GM18517 (cell line): ENCODE measurements at regions not wholly inside any gene's neighbourhood (a gene's known extent, or its start where the extent isn't known, plus 50 kb on each side); places are given as distances from the start of the nearest gene placed in this dataset.
"Not testable (repeated sequence)": the region's sequence is repeated elsewhere in the genome, so short reads cannot be mapped to it uniquely, and the experiment has no call there.

Experiments used
- ATAC-seq: cut with Tn5 transposase; IDR thresholded peaks from one replicate; pipeline ENCODE4 v1.9.1; 2021; ENCODE audit warnings: mild to moderate bottlenecking, moderate library complexity; ENCODE audit not compliant: unreplicated experiment

DNA sequence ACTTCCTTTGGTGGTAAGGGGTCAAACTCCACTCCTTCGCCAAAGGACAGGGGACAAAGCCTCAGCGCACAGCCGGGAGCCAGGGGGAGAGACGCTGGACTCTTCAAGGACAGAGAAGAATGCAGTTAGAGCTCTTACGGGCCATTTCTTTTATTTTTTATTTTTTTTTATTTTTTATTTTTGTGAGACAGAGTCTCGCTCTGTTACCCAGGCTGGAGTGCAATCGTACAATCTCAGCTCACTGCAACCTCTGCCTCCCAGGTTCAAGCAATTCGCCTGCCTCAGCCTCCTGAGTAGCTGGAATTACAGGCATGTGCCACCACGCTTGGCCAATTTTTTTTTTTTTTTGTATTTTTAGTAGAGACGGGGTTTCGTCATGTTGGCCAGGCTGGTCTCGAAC is 93.2 kb upstream of the RPH3AL start, which contains the start of gene RFLNB:
TSS of gene RFLNB (minus strand) at position 101 of the 400 bp plus-strand sequence.
- not testable (repeated sequence) for ATAC-seq

DNA sequence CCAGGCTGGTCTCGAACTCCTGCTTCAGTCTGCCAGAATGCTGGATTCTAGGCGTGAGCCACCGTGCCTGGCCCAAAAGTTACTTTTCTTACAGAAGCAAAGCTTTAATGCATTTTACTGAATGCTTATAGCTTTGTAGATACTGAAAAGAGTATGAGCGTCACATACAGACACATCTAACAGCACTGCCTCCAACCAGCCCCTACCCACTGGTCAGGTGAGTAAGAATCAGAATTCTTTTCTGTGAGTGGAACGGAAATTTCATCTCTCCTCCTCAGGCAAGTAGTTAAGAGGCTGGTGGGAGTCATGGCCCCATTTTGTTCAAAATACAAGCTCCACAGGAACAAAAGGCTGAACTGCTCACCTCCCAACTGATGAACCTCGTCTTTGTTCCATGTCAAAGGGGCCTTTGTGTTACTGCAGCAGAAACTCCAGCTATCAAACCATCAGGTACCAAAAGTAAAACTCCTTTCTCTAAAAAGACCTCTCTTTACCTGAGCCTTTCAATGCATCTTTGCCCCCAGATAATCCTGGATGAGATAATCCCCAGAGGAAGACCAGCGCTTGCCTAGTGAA is 92.4 kb upstream of the RPH3AL start:
- no peak for ATAC-seq

DNA sequence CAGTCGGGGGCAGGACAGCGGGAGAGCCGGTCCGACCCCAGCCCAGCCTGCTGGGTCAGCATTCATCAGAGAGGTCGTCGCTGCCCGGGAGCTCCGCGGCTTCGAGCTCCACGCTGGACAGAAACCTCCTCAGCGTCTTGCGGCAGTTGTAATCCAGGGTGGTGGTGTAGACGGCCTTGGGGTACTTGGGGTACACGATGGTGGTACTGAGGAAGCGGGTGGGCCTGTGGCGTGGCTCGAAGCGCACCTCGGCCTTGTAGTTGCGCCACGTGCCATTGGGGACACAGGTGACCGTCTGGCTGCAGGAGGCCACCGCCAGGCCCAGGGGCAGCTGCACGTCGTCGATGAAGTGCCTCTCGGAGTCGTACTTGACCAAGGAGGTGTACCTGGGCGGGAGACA is 90.5 kb upstream of the RPH3AL start:
- no peak for ATAC-seq

GRCh38 chr17:441155-441950 is 88.7 kb upstream of the RPH3AL start:
- ATAC-seq, result no peak

DNA sequence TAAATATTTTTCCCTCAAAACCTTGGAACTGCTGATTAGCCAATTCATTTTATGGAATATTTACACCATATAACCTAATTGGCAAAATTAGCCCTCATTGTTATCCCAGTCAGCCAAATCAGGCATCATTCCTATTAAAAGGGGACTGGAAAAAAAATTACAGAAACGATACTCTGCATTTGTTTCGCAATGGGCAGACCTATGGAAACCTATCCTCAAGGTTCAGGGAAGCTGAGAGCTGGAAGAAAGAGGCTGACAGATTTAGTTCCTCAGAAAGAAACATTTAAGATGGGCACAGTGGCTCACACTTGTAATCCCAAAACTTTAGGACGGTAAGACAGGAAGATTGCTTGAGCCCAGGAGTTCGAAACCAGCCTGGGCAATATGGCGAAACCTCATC is 85.6 kb upstream of the RPH3AL start:
- no peak for ATAC-seq

DNA sequence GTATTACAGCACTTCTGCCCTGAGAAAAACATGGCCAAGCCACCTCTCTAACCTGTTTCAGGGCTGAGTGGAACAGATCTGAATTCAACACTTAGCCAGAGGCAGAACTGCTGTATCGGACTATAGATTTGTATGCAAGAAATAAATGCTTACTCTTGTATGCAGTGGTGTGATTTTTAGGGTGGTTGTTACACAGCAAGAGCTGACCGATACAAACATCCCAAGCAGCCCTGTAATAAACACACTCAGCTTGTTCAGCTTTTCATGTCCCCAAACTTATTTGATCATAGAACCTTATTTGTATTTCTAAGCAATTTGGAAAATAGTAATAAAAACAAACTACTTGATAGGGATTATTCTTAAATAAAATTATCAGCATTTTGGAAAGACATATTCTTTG is 84.9 kb upstream of the RPH3AL start:
- no peak for ATAC-seq

- no peak for ATAC-seq
Measured at GRCh38 chr17:436571-436970, 84.0 kb upstream of the RPH3AL start.

DNA sequence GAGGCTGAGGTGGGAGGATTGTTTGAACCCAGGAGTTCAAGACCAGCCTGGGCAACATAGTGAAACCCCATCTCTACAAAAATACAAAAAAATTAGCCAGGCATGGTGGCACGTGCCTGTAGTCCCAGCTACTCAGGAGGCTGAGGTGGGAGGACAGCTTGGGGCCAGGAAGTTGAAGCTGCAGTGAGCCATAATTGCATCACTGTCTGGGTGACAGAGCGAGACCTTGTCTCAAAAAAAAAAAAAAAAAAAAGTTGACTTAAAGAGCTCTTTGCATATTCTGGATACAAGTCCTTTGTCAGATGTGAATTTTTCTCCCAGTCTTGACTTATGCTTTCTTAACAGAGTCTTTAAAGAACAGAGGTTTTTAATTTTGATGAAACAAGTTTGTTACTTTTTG is 79.9 kb upstream of the RPH3AL start:
- ATAC-seq, result not testable (repeated sequence)

DNA sequence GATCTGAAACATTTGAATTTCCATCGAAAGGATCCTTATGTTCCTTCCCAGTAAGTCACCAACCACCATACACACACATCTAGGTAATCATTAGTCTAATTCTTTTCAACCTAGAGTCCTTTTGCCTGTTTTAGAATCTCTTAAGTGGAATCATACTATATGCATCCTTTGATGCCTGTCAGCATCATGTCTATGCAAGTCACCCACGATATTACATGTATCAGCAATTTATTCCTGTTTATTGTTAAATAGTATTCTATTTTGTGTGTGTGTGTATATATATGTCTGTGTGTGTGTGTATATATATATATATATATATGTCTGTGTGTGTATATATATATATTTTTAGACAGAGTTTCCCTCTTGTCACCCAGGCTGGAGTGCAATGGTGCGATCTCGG is 78.9 kb upstream of the RPH3AL start:
- no peak for ATAC-seq

DNA sequence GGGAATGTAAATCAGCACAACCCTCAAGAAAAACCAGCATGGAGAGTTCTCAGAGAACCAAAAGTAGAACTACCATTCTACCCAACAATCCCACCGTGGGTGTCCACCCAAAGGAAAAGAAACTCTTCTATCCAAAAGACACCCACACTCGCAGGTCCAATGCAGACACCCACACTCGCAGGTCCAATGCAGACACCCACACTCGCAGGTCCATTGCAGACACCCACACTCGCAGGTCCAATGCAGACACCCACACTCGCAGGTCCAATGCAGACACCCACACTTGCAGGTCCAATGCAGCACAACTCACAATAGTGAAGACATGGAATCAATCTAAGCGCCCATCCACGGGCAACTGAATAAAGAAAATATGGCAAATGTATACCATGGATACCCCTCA is 77.0 kb upstream of the RPH3AL start:
- no peak for ATAC-seq

DNA sequence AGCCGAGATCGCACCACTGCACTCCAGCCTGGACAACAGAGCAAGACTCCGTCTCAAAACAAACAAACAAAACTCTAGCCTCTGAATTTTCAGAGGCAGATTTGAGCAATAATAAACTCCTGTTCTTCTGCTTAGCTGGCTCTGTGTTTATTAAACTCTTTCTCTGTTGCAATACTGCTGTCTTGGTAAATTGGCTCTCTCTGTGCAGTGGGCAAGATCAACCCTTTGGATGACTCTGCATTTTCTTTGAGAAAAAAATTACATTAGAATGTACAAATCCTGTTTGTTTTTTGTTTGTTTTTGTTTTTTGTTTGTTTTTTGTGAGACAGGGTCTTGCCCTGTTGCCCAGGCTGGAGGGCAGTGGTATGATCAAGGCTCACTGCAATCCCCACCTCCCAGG is 75.8 kb upstream of the RPH3AL start:
- ATAC-seq, result no peak

GRCh38 chr17:427891-428290 is 75.3 kb upstream of the RPH3AL start:
- ATAC-seq, result no peak

DNA sequence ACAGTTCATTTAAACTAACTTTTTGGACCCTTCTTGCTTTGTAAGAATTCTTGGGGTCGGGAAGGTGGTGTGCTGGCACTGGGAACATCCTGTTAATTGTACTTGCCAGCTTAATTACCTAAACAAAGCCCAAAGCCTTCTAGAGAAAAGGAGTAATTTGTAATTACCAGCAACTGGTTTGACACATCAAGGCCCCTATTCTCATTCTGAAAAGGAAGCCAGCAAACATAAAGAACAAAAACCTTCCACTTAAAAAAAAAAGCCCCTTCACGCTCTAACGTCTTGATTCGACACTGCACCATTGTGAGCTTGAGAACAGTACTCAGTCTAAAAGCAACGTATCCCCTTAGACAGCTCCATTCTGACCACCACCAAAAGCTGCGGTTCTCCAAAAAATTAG is 74.7 kb upstream of the RPH3AL start:
- ATAC-seq, result no peak

DNA sequence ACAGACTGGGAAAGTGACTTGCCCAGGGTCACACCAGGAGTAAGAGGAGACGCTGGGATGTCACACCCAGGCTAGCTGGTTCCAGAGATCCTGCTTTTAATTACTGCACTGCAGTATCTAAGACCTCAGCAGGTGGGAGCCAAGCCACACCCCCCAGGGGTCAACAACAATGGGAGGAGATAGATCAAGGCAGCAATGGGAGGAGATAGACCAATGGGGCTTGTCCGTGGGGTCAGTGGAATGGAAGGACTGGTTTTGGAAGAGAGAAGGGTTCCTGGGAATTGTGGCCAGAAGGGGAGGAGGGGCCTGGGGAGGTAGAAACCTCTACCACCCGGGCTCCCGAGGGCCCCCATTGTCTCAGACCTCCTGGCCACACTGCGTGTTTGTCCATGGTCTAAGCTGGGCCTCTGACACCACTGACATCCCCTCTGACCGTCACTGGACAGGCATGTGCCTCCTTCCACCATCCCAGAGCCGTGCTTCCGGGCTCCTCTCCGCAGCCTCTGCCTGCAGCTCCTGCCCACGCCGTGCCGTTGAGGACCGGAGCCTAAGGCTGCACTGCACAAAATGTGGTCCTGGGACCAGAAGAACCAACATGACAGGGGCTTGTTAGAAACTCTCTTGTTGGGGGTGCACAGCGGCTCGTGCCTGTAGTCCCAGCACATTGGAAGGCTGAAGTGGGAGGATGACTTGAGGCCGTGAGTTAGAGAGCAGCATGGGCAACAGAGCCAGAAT is 69.8 kb upstream of the RPH3AL start:
- ATAC-seq, result no peak

DNA sequence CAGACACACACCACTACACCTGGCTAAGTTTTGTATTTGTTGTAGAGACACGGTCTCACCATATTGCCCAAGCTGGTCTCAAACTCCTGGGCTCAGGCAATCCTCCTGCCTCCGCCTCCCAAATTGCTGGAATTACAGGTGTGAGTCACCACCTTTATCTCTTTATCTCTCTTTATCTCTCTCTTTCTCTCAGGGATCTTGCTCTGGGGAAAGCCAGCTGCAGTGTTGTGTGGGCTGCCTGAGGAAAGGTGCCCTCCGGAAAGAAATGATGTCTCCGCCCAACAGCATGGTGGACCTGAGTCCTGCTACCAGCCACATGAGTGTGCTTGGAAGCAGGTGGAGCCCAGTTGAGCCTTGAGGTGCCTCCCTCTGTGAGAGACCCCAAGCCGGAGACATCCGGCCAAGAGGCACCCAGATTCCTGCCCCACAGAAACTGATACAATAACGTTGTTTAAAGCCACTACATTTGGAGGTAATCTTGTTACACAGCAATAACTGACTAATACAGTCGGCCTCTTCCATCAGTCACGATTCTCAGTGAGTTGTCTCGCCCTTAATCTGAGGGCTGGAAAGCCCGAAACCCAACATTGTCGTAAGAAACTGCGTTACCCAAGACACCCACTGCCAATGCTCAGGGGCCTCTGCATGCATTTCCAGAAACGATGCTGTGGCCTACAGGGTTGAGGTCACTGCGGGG is 68.0 kb upstream of the RPH3AL start:
- no peak for ATAC-seq

- no peak for ATAC-seq
Measured at GRCh38 chr17:419073-419735, 66.6 kb upstream of the RPH3AL start.

GRCh38 chr17:418421-418751 is 65.8 kb upstream of the RPH3AL start:
- ATAC-seq, result no peak

DNA sequence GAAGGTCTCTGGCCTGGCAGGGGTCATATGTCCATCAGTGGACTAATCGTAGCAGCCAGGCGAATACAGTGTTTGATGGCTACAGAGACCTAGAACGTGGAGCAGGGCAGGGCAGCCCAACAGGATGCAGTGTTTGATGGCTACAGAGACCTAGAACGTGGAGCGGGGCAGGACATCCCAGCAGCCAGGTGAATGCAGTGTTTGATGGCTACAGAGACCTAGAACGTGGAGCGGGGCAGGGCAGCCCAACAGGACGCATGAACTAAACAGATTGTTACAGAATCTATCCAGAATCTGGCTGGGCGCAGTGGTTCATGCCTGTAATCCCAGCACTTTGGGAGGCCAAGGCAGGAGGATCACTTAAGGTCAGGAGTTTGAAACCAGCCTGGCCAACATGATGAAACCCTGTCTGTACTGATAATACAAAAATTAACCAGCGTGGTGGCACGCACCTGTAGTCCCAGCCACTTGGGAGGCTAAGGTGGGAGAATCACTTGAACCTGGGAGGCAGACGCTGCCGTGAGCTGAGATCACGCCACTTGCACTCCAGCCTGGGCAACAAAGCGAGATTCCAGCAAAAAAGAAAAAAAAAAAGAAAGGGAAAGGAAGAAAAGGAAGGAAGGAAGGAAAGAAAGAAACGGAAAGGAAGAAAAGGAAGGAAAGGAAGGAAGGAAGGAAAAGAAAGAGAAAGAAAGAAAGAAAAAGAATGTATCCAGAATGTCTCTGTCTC is 65.2 kb upstream of the RPH3AL start:
- no peak for ATAC-seq

DNA sequence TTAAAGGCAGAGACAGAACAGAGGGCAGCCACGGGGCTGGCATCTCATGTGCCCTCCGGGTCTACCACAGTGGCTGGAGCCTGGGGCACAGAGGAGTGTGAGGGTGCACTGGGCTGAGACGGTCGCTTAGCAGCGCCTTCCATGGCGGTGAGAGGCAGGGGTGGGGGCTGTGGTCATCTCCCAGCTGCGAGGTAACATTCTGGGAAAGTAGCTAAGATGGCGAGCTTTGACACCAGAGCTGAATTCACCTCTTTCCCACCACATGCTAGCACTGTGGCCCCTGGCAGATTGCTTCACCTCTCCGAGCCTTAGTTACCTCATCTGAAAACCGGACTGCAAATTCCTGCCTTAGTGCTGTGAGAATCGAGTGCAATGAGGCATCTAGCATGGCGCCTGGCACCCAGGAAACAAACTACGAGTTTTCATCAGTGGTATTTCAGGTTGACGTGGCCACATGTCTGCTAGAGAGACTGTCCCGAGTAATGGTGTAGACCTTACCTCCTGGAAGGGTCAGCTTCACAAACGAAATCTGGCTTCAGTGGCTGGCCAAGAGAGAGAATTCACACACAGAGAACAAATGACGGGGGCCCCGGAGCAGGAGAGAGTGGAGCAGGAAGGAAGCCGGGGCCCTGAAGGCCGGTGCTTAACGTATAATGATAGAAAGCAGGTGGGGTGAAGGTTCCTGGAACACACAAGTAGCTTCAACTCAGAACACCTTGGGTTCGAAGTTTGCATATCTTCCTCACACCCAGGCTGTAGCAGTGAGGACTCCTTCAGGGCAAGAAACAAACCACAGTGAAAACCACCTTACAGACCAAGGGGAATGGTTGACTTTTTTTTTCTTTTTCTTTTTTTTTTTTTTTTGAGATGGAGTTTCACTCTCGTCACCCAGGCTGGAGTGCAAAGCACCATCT is 63.9 kb upstream of the RPH3AL start:
- peak; percentile 71 for ATAC-seq
